KMS-11 (cell line): ENCODE measurements at regions not wholly inside any gene's neighbourhood (a gene's known extent, or its start where the extent isn't known, plus 50 kb on each side); places are given as distances from the start of the nearest gene placed in this dataset.
A peak's percentile ranks its signal among the peaks of the same experiment; 100 is the strongest.

Experiments
- H2AFZ ChIP-seq: fragments of 200-600 bp; sonication (generic); 2 replicates; pipeline ENCODE4 v1.6.1; 2016; ENCODE audit warnings: antibody characterized with exemption, mixed run types, low read depth
- H3K27ac ChIP-seq: fragments of 200-600 bp; sonication (generic); 2 replicates; pipeline ENCODE4 v1.6.1; 2016; ENCODE audit warnings: mild to moderate bottlenecking, mixed run types
- H3K27me3 ChIP-seq: fragments of 200-600 bp; sonication (generic); 2 replicates; pipeline ENCODE4 v1.6.1; 2017; ENCODE audit warnings: mild to moderate bottlenecking, low read depth, mixed run types, moderate library complexity; ENCODE audit not compliant: insufficient read depth
- H3K36me3 ChIP-seq: fragments of 200-600 bp; sonication (generic); 2 replicates; pipeline ENCODE4 v1.6.1; 2017; ENCODE audit warnings: mild to moderate bottlenecking, mixed run types; ENCODE audit not compliant: insufficient read depth
- H3K4me1 ChIP-seq: fragments of 200-600 bp; sonication (generic); 2 replicates; pipeline ENCODE4 v1.6.1; 2016; ENCODE audit warnings: mild to moderate bottlenecking, low read depth, mixed run types; ENCODE audit not compliant: poor library complexity, severe bottlenecking
- H3K4me2 ChIP-seq: fragments of 200-600 bp; sonication (generic); 2 replicates; pipeline ENCODE4 v1.7.0; 2016; ENCODE audit warnings: mild to moderate bottlenecking, mixed run types
- H3K4me3 ChIP-seq: fragments of 200-600 bp; sonication (generic); IDR thresholded peaks from 2 replicates; pipeline ENCODE4 v1.6.1; 2017; ENCODE audit warnings: low read depth, low read length, mixed read lengths; ENCODE audit not compliant: insufficient read depth
- H3K79me2 ChIP-seq: fragments of 200-600 bp; sonication (generic); 2 replicates; pipeline ENCODE4 v1.6.1; 2016; ENCODE audit warnings: low read depth, mixed run types; ENCODE audit not compliant: insufficient read depth
- H3K9ac ChIP-seq: fragments of 200-600 bp; sonication (generic); 2 replicates; pipeline ENCODE4 v1.6.1; 2016; ENCODE audit warnings: mild to moderate bottlenecking, mixed run types
- H4K20me1 ChIP-seq: fragments of 200-600 bp; sonication (generic); 2 replicates; pipeline ENCODE4 v1.6.1; 2016; ENCODE audit warnings: mild to moderate bottlenecking, mixed run types; ENCODE audit not compliant: insufficient read depth
- CTCF ChIP-seq: fragments of 200-600 bp; sonication (generic); conservative IDR thresholded peaks from 2 replicates; pipeline ENCODE4 v1.6.1; 2017; ENCODE audit warnings: low read depth, mild to moderate bottlenecking, antibody characterized with exemption, low read length, moderate library complexity, mixed read lengths

DNA sequence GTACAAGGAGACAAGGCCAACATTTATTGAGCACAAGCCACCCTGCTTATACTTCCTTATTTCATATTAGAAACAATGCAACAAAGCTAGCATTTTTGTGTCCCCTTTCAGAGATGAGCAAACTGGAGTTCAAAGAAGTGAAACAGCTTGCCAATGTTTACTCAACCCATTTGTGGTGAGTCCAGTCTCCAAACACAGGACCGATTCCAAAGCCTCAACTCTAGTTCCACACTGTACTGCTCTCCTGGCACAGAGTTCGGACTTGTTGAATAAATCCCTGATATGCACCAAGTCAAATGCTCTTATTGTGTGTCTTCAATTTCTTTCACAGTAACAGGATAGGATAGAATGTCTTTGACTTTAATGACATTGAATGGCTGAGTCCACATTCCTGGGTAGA lies 604.8 kb upstream of the BRINP1 start:
- Histone ChIP-seq H3K4me3 (no peak overlapping the region), H3K9ac (no peak overlapping the region), H3K79me2 (no peaks in the 10 kb centered on the region), H3K27ac (no peak overlapping the region), H3K36me3 (no peaks in the 10 kb centered on the region), H3K4me2 (no peak overlapping the region), H3K4me1 (no peaks in the 10 kb centered on the region), H2AFZ (no peak overlapping the region), H4K20me1 (no peaks in the 10 kb centered on the region), H3K27me3 (no peaks in the 10 kb centered on the region)
- TF ChIP-seq CTCF: no peak

DNA sequence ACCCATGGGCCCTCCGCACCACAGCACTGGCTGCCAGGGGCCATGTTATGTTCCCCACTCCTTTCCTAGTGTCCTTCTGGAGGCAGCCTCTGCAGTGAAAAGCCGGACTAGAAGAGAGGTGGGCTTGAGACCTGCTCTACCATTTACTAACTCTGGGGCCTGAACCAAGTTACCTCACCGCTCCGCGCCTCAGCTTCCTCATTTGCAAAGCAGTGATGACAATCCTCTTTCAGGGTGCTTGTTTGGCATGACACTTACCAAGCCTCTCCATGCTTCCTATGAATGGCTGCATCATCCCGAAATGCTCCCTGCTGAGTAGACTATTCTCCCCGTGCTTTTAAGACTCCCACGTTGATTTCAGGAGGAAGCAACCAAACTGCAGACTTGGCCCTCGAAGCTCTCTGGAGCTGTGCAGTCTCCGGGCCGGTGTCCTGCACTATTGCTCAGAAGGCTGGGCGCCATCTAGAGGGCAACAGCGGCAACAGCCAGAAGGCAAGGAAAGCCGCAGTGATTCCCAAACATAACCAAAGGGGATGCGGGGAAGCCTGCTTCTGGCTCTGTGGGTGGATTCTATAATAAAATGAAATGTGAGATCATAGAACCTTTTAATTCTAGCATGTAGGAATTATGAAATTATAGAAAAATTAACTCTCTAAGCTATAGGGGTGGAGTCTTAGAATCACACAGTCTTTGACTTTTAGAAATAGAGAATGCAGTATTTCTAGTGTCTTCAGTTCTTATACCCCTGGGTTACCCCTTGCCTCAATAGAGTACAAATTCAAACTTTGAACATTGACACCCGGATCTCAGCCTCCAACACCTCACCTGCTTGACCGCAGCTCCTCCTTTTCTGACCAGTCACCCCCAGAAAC lies 599.8 kb upstream of the BRINP1 start:
- Histone ChIP-seq H3K27me3 (no peaks in the 10 kb centered on the region), H3K4me3 (no peak overlapping the region), H3K27ac (no peak overlapping the region), H3K36me3 (no peaks in the 10 kb centered on the region), H3K9ac (no peak overlapping the region), H4K20me1 (no peaks in the 10 kb centered on the region), H3K79me2 (no peaks in the 10 kb centered on the region), H3K4me2 (no peak overlapping the region), H3K4me1 (no peaks in the 10 kb centered on the region), H2AFZ (no peak overlapping the region)
- TF ChIP-seq CTCF: peak; percentile 92

GRCh38 chr9:119967867-119968535 lies 598.8 kb upstream of the BRINP1 start:
- no peak for TF ChIP-seq CTCF

GRCh38 chr9:119963798-119964372 lies 594.6 kb upstream of the BRINP1 start:
- no peaks in the 10 kb centered on the region for H3K79me2 ChIP-seq
- no peaks in the 10 kb centered on the region for H3K4me1 ChIP-seq
- H3K36me3 ChIP-seq: no peaks in the 10 kb centered on the region
- H2AFZ ChIP-seq: no peak overlapping the region
- no peak overlapping the region for H3K9ac ChIP-seq
- no peaks in the 10 kb centered on the region for H4K20me1 ChIP-seq
- H3K27me3 ChIP-seq: no peaks in the 10 kb centered on the region
- TF ChIP-seq CTCF: no peak
- H3K4me3 ChIP-seq: no peak overlapping the region
- H3K27ac ChIP-seq: no peak overlapping the region
- no peak overlapping the region for H3K4me2 ChIP-seq

More at GRCh38 chr9:119967867-119968535, 598.8 kb upstream of the BRINP1 start:
- no peak overlapping the region for H3K4me2 ChIP-seq
- no peak overlapping the region for H3K27ac ChIP-seq
- no peaks in the 10 kb centered on the region for H3K4me1 ChIP-seq
- no peak overlapping the region for H2AFZ ChIP-seq
- H3K79me2 ChIP-seq: no peaks in the 10 kb centered on the region
- no peaks in the 10 kb centered on the region for H3K36me3 ChIP-seq
- H3K27me3 ChIP-seq: no peaks in the 10 kb centered on the region
- no peak overlapping the region for H3K9ac ChIP-seq
- no peak overlapping the region for H3K4me3 ChIP-seq
- no peaks in the 10 kb centered on the region for H4K20me1 ChIP-seq
